ENCODE measurements at regions not wholly inside any gene's neighbourhood (a gene's known extent, or its start where the extent isn't known, plus 50 kb on each side); places are given as distances from the start of the nearest gene placed in this dataset.

- H3K4me3 Mint-ChIP-seq, result no peak overlapping the region
- no peak overlapping the region for H3K27ac Mint-ChIP-seq
- no peaks in the 10 kb centered on the region for H3K36me3 Mint-ChIP-seq
- no peaks in the 10 kb centered on the region for H3K4me1 Mint-ChIP-seq
- no peaks in the 10 kb centered on the region for H3K27me3 Mint-ChIP-seq
- no peaks in the 10 kb centered on the region for H3K9me3 Mint-ChIP-seq
These were observed 369.6 kb downstream of the PCDH7 start for GRCh38 chr4:31089815-31090214.

GRCh38 chr4:31094474-31094873 lies 374.3 kb downstream of the PCDH7 start:
- Mint-ChIP-seq H3K4me1 (no peaks in the 10 kb centered on the region), H3K9me3 (no peaks in the 10 kb centered on the region), H3K27ac (no peak overlapping the region), H3K36me3 (no peaks in the 10 kb centered on the region), H3K27me3 (no peaks in the 10 kb centered on the region), H3K4me3 (no peak overlapping the region)

GRCh38 chr4:31097999-31098398 lies 377.8 kb downstream of the PCDH7 start:
- Mint-ChIP-seq H3K27ac (no peak overlapping the region), H3K36me3 (no peaks in the 10 kb centered on the region), H3K4me3 (no peak overlapping the region), H3K9me3 (peaks cover 4% of the 10 kb centered on the region), H3K27me3 (no peaks in the 10 kb centered on the region), H3K4me1 (no peaks in the 10 kb centered on the region)

- no peaks in the 10 kb centered on the region for H3K27me3 Mint-ChIP-seq
- no peak overlapping the region for H3K27ac Mint-ChIP-seq
- peaks cover 4% of the 10 kb centered on the region for H3K9me3 Mint-ChIP-seq
- H3K36me3 Mint-ChIP-seq, result no peaks in the 10 kb centered on the region
- H3K4me3 Mint-ChIP-seq, result no peak overlapping the region
- no peaks in the 10 kb centered on the region for H3K4me1 Mint-ChIP-seq
These were observed 380.4 kb downstream of the PCDH7 start for GRCh38 chr4:31100536-31100935.

DNA sequence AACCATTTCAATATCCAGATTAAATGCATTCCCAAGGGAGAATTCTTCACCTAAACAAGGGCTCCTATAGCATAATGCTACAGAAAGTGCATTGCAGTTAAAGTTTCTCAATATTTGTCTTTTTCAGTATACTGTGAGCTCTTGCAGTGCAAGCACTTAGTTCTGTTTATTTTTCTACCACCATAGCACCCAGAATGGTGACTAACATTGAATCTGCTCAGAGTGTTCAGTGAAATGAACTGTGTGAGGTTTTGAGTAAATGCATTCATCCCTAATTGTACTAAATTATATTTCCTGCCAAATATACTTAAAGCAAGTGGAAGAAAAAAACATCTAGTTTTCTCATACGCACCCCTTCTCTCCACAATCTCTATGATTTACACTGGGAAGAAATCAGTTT lies 383.9 kb downstream of the PCDH7 start:
- no peaks in the 10 kb centered on the region for H3K4me1 Mint-ChIP-seq
- H3K4me3 Mint-ChIP-seq, result no peak overlapping the region
- H3K27ac Mint-ChIP-seq, result no peak overlapping the region
- no peaks in the 10 kb centered on the region for H3K27me3 Mint-ChIP-seq
- H3K9me3 Mint-ChIP-seq, result peaks cover 4% of the 10 kb centered on the region
- no peaks in the 10 kb centered on the region for H3K36me3 Mint-ChIP-seq

- H3K4me1 Mint-ChIP-seq, result no peaks in the 10 kb centered on the region
- H3K27me3 Mint-ChIP-seq, result no peaks in the 10 kb centered on the region
- peaks cover 4% of the 10 kb centered on the region for H3K9me3 Mint-ChIP-seq
- no peaks in the 10 kb centered on the region for H3K36me3 Mint-ChIP-seq
- H3K27ac Mint-ChIP-seq, result no peak overlapping the region
- H3K4me3 Mint-ChIP-seq, result no peak overlapping the region
These were observed 384.4 kb downstream of the PCDH7 start for GRCh38 chr4:31104577-31104976.

DNA sequence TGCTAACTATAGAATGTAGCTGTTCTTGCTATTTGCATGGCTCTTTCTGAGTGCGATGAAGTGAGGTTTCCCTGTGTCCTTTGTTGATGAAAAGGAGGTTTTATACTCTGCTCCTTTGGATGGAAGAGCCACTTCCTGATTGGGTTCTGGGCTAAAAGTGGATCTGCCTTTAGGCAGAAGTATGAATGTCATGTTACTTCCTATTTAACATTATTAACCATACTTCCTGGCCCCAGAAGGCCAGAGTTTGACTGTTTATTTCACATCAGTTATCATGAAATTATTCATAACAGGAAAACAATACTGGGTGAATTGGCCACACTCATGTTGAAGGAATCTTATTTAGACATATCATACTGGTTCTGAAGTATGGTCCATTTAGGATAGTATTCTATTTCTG lies 386.2 kb downstream of the PCDH7 start:
- Mint-ChIP-seq H3K36me3 (no peaks in the 10 kb centered on the region), H3K4me1 (no peaks in the 10 kb centered on the region)

DNA sequence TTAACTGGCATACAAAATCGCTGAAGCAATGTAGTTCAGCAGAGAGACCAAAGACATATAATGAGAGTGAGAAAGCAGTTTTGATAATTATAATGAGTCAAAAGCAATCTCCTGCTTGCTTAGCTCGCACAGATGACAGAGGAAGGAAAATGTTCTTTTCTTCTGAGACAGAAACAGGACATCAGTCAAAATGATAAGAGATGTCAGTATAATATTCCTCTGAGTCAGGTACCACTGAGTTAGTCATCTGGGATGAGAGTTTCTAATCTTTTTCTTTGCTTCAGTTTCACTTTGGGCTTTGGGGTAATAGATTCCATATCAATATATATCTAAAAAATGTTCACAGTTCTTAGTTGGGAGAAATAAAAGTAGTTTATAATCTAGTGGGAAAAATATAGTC lies 387.2 kb downstream of the PCDH7 start:
- Mint-ChIP-seq H3K4me1 (no peaks in the 10 kb centered on the region), H3K27me3 (no peaks in the 10 kb centered on the region), H3K36me3 (no peaks in the 10 kb centered on the region), H3K27ac (no peak overlapping the region), H3K9me3 (no peaks in the 10 kb centered on the region), H3K4me3 (no peak overlapping the region)

More for the DNA sequence above, 386.2 kb downstream of the PCDH7 start:
- no peak overlapping the region for H3K27ac Mint-ChIP-seq
- H3K4me3 Mint-ChIP-seq, result no peak overlapping the region
- no peaks in the 10 kb centered on the region for H3K27me3 Mint-ChIP-seq
- peaks cover 4% of the 10 kb centered on the region for H3K9me3 Mint-ChIP-seq

- Mint-ChIP-seq H3K36me3 (no peaks in the 10 kb centered on the region), H3K9me3 (no peaks in the 10 kb centered on the region), H3K4me3 (no peak overlapping the region), H3K27ac (no peak overlapping the region), H3K27me3 (no peaks in the 10 kb centered on the region), H3K4me1 (no peaks in the 10 kb centered on the region)
These were observed 388.6 kb downstream of the PCDH7 start for GRCh38 chr4:31108762-31109161.

DNA sequence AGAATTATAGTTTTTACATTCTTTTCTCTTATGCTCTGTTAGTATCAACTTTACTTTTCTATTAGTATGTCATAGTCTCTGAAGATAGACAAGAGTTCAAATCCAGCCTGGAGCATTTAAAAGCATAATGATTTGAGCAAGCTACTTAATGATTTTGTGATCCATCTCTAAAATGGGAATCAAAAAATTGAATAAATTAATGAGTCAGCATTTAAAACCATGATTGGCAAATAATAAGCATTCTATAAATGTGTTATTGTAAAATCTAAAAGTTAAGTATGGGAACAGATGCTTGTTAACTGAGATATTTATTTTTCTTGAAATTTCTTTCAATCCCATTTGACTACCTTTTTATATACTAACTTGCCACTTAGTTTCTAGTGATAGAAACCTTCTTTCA lies 391.6 kb downstream of the PCDH7 start:
- no peaks in the 10 kb centered on the region for H3K36me3 Mint-ChIP-seq
- no peaks in the 10 kb centered on the region for H3K4me1 Mint-ChIP-seq
- no peaks in the 10 kb centered on the region for H3K9me3 Mint-ChIP-seq
- no peaks in the 10 kb centered on the region for H3K27me3 Mint-ChIP-seq
- H3K27ac Mint-ChIP-seq, result no peak overlapping the region
- H3K4me3 Mint-ChIP-seq, result no peak overlapping the region

DNA sequence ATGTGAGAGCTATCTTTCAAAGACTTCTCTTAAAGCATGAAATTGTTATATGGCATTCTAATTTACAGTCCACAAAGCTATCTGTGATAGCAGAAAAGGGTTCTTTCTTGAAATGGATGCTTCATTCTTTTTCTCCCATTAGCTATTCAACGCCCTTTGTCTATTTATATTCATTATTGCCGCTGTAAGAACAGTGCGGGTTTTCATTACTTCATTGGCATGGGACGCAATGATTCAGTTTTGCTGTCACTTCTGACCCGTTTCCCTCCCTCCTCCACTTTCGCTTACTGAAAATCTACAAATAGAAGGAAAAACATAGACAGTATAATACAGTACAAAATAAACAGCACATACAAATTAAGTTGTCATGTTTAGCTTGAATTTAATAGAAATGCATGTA lies 394.6 kb downstream of the PCDH7 start:
- Mint-ChIP-seq H3K4me3 (no peak overlapping the region), H3K27ac (no peak overlapping the region), H3K4me1 (no peaks in the 10 kb centered on the region), H3K36me3 (no peaks in the 10 kb centered on the region), H3K27me3 (no peaks in the 10 kb centered on the region), H3K9me3 (peaks cover 4% of the 10 kb centered on the region)

GRCh38 chr4:31124008-31124585 lies 403.9 kb downstream of the PCDH7 start:
- peaks cover 3% of the 10 kb centered on the region for H3K9me3 Mint-ChIP-seq
- no peak overlapping the region for H3K27ac Mint-ChIP-seq
- H3K4me1 Mint-ChIP-seq, result no peaks in the 10 kb centered on the region
- H3K36me3 Mint-ChIP-seq, result no peaks in the 10 kb centered on the region
- H3K27me3 Mint-ChIP-seq, result no peaks in the 10 kb centered on the region
- no peak overlapping the region for H3K4me3 Mint-ChIP-seq

DNA sequence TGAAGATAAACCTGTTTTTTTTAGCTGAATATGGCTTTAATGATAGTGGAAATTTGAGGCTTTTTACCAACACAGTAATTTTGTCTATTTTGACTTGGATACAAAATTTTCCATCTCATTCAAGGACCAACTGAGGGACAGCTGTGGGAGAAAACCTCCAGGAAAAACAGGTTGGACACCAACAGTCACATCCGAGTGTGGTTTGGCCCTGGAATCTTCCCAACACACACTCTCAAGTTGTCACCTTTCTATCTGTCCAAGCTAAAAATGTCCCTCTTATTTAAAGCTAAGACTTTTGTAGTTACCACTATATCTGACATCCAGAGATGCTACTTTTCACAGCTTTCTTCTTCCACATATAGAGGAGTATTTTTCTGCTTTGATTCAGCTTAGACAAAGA lies 404.9 kb downstream of the PCDH7 start:
- Mint-ChIP-seq H3K27ac (no peak overlapping the region), H3K4me3 (no peak overlapping the region), H3K27me3 (no peaks in the 10 kb centered on the region), H3K9me3 (no peaks in the 10 kb centered on the region), H3K36me3 (no peaks in the 10 kb centered on the region), H3K4me1 (no peaks in the 10 kb centered on the region)

DNA sequence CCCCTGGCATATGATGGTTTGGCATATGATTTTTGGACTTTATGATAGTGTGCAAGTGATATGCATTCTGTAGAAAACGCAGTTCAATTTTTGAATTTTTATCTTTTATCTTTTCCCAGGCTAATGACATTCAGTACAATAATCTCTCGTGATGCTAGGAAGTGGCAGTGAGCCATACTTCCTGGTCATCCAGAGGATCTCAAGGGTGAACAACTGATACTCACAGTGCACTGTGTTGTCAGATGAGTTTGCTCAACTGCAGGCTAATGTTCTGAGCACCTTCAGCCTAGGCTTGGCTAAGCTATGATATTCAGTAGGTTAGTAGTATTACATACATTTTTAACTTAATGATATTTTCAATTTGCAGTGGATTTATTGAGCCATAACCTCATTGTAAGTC lies 405.3 kb downstream of the PCDH7 start:
- H3K4me1 Mint-ChIP-seq, result no peaks in the 10 kb centered on the region
- H3K4me3 Mint-ChIP-seq, result no peak overlapping the region
- H3K27ac Mint-ChIP-seq, result no peak overlapping the region
- H3K27me3 Mint-ChIP-seq, result no peaks in the 10 kb centered on the region
- no peaks in the 10 kb centered on the region for H3K9me3 Mint-ChIP-seq
- no peaks in the 10 kb centered on the region for H3K36me3 Mint-ChIP-seq

- Mint-ChIP-seq H3K27me3 (no peaks in the 10 kb centered on the region), H3K4me3 (no peak overlapping the region), H3K27ac (no peak overlapping the region), H3K36me3 (no peaks in the 10 kb centered on the region), H3K9me3 (no peaks in the 10 kb centered on the region), H3K4me1 (no peaks in the 10 kb centered on the region)
These were observed 406.8 kb downstream of the PCDH7 start for GRCh38 chr4:31126881-31127398.

- Mint-ChIP-seq H3K9me3 (no peaks in the 10 kb centered on the region), H3K4me3 (no peak overlapping the region), H3K4me1 (no peaks in the 10 kb centered on the region), H3K36me3 (no peaks in the 10 kb centered on the region), H3K27me3 (no peaks in the 10 kb centered on the region), H3K27ac (no peak overlapping the region)
These were observed 410.8 kb downstream of the PCDH7 start for GRCh38 chr4:31130930-31131329.

DNA sequence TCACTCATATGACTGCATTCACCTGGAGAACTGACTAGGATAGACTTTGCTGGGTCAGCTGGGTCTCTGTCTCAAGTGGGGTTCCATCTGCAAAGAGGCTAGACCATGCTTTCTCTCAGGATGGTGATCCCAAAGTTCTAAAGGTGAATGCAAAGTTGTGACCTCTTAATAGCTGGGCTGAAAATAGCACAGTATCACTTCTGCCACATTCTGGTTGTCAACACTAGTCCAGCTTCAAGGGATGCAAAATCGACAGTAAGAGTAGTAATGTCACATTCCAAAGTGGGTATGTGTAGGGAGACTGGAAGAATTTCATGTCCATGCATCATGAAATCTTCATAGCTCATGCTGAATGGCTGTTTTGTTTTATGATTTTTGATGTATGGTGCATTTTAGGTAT lies 414.6 kb downstream of the PCDH7 start:
- no peaks in the 10 kb centered on the region for H3K27me3 Mint-ChIP-seq
- no peak overlapping the region for H3K27ac Mint-ChIP-seq
- no peaks in the 10 kb centered on the region for H3K36me3 Mint-ChIP-seq

More for the DNA sequence above, 414.6 kb downstream of the PCDH7 start:
- no peaks in the 10 kb centered on the region for H3K9me3 Mint-ChIP-seq
- H3K4me3 Mint-ChIP-seq, result no peak overlapping the region
- H3K4me1 Mint-ChIP-seq, result no peaks in the 10 kb centered on the region

All from activated naive CD4-positive, alpha-beta T cell treated with anti-CD3 and anti-CD28 coated beads, Interleukin-2, amount 50 U/mL, for 24 hours (primary cell).